Fibroblast of mammary gland (primary cell): ENCODE measurements at regions not wholly inside any gene's neighbourhood (a gene's known extent, or its start where the extent isn't known, plus 50 kb on each side); places are given as distances from the start of the nearest gene placed in this dataset.

ENCODE experiments used
- DNase-seq: peaks from one replicate; pipeline ENCODE4 v3.0.0-alpha.2; 2010; ENCODE audit warnings: low read depth
- H3K4me3 ChIP-seq: 2 replicates; pipeline ENCODE4 v1.5.1; 2011; ENCODE audit warnings: low read depth, mild to moderate bottlenecking, low read length, moderate library complexity; ENCODE audit not compliant: control insufficient read depth
- TF ChIP-seq, protein P1 (sequence below): conservative IDR thresholded peaks from 2 replicates; pipeline ENCODE4 v1.5.1; 2011; ENCODE audit warnings: low read depth, low read length, inconsistent platforms; ENCODE audit not compliant: control insufficient read depth, insufficient read depth

DNA sequence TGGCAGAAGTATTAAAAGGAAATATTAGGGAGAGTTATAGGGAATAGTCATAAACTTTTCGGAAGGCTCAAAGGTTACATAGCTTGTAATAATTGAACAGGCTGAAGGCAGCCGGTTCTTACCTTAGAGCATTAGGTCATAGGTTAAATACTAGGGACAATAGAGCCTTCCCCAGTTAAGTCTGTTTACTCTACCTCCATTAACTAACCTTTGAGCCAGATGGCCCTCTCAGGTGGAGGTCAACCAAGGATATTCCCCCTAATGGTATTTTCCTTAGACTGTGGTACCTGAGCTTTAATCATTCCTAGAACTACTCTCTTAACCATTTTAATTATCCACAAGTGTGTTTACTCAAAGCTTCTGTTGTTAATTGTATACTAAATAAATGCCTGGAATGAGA is 920.9 kb upstream of the PABPC4L start:
- DNase-seq = no peak
- TF ChIP-seq, protein P1, sequence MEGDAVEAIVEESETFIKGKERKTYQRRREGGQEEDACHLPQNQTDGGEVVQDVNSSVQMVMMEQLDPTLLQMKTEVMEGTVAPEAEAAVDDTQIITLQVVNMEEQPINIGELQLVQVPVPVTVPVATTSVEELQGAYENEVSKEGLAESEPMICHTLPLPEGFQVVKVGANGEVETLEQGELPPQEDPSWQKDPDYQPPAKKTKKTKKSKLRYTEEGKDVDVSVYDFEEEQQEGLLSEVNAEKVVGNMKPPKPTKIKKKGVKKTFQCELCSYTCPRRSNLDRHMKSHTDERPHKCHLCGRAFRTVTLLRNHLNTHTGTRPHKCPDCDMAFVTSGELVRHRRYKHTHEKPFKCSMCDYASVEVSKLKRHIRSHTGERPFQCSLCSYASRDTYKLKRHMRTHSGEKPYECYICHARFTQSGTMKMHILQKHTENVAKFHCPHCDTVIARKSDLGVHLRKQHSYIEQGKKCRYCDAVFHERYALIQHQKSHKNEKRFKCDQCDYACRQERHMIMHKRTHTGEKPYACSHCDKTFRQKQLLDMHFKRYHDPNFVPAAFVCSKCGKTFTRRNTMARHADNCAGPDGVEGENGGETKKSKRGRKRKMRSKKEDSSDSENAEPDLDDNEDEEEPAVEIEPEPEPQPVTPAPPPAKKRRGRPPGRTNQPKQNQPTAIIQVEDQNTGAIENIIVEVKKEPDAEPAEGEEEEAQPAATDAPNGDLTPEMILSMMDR = no peak
- no peak overlapping the region for H3K4me3 ChIP-seq

GRCh38 chr4:135120195-135120594 is 918.6 kb upstream of the PABPC4L start:
- H3K4me3 ChIP-seq = no peak overlapping the region
- TF ChIP-seq, protein P1 = no peak
- no peak for DNase-seq

DNA sequence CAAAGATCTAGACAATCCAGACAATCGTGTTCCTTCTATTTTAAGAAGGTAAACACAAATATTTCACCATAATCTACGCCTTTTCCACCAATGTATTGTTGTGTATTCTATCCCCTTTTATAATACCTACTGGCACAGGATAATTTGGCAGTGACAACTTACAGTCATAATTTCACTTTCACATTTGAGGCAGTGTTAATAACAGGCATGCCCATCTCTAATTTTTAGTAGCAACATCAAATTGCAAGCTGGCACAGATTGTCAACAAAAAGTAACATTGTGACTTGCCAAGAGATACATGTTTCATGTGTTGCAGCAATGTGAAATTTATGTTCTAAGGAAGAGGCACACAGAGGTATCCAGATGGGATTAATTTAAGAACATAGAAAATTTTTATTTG is 912.5 kb upstream of the PABPC4L start:
- DNase-seq = no peak
- H3K4me3 ChIP-seq = no peak overlapping the region
- TF ChIP-seq, protein P1 = no peak

DNA sequence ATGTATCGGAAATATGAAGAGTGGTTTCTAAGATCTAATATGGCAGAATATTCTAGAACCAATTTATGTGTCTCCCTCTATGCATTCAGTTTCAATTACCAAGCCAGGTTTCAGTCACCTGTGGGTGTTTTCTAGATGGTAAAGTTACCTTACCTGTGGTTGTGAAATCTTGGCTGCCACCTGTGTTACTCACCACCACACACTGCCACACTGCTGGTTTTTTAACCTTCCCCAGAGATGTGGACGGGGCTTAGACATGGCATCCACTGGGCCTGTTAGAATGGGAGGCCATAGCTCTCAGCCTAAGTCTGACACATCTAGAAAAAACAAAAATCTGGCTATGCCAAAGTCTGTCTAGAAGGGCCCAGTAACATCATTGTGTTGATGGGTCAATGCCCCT is 896.5 kb upstream of the PABPC4L start:
- H3K4me3 ChIP-seq = no peak overlapping the region
- TF ChIP-seq, protein P1 = no peak
- DNase-seq = no peak

DNA sequence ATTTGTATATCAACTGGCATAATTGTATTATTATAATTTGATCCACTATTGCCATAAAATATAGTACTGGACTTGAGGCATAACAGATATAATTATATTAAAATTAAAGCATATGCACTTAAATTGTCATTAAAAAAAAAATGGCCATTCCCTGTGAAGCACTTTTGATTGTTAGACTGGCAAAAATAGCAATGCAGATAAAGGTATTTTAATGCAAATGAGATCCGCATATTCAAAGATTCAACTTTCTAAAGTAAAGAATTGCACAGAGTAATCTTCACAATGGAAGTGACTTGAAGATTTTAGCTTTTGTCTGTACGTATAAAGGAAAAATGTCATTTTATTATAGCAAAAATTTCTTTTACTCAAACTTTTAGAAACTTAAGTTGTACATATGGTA is 871.8 kb upstream of the PABPC4L start:
- no peak for DNase-seq
- TF ChIP-seq, protein P1 = no peak
- H3K4me3 ChIP-seq = no peak overlapping the region

DNA sequence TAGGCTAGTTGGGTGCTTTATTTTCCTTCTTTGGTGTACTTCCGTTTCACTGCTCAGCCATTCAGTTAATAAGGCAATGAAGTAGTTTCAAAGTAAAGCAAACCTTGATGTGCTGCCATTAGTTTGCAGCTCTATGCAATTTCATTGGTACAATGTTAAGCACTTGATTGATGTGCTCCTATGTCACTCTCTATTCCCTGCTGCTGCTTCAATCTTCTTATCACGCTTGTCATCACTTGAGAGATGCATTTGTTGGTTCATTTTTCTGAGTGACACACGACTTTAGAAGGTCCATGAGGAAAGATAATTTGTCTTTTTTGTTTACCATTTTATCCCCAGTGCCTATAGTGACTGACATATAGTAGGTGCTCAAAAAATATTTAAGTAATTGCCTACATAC is 871.0 kb upstream of the PABPC4L start:
- DNase-seq = no peak

More for the DNA sequence above, 871.0 kb upstream of the PABPC4L start:
- no peak overlapping the region for H3K4me3 ChIP-seq
- TF ChIP-seq, protein P1 = no peak
